ENCODE measurements at regions not wholly inside any gene's neighbourhood (a gene's known extent, or its start where the extent isn't known, plus 50 kb on each side); places are given as distances from the start of the nearest gene placed in this dataset.

DNA sequence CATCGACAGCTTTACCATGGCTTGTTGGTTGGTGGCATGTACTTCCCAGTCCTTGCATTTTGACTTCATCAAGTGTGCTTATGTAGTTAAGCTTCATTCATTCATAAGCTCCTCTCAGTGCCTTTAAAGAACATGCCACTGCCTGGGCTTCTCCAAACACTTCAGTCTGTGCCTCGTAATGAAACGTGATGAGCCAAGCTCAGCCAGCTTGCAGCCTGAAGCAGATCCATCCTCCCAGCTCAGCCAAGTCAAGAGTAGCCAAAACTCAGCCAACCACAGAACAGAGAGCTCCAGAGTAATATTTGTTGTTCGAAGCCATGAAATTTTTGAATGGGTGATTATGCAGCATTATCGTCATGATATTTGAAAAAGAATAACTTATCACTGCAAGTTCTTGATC, 989.7 kb downstream of the EFNB2 start:
- no peak overlapping the region for H3K4me2 ChIP-seq
- no peak overlapping the region for H3K9ac ChIP-seq
- H3K36me3 ChIP-seq (ENCODE audit: insufficient read depth) = no peaks in the 10 kb centered on the region
- H3K27ac ChIP-seq = no peak overlapping the region
- H3K27me3 ChIP-seq (ENCODE audit: insufficient read depth, low read depth) = no peaks in the 10 kb centered on the region
- no peaks in the 10 kb centered on the region for H3K79me2 ChIP-seq (ENCODE audit: insufficient read depth, low read depth)
- H3K4me1 ChIP-seq (ENCODE audit: low read depth, poor library complexity, severe bottlenecking) = no peaks in the 10 kb centered on the region
- TF ChIP-seq, protein P1, sequence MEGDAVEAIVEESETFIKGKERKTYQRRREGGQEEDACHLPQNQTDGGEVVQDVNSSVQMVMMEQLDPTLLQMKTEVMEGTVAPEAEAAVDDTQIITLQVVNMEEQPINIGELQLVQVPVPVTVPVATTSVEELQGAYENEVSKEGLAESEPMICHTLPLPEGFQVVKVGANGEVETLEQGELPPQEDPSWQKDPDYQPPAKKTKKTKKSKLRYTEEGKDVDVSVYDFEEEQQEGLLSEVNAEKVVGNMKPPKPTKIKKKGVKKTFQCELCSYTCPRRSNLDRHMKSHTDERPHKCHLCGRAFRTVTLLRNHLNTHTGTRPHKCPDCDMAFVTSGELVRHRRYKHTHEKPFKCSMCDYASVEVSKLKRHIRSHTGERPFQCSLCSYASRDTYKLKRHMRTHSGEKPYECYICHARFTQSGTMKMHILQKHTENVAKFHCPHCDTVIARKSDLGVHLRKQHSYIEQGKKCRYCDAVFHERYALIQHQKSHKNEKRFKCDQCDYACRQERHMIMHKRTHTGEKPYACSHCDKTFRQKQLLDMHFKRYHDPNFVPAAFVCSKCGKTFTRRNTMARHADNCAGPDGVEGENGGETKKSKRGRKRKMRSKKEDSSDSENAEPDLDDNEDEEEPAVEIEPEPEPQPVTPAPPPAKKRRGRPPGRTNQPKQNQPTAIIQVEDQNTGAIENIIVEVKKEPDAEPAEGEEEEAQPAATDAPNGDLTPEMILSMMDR (conservative IDR thresholded peaks at IDR 0.05; ENCODE audit: low read depth, low read length) = no peak
- H3K4me3 ChIP-seq (IDR thresholded peaks at IDR 0.05; ENCODE audit: insufficient read depth, low read depth, low read length) = no peak overlapping the region
- no peaks in the 10 kb centered on the region for H4K20me1 ChIP-seq (ENCODE audit: insufficient read depth)
- no peak overlapping the region for H2AFZ ChIP-seq (ENCODE audit: low read depth)

- TF ChIP-seq, protein P1 (conservative IDR thresholded peaks at IDR 0.05; ENCODE audit: low read depth, low read length) = no peak
- H3K27me3 ChIP-seq (ENCODE audit: insufficient read depth, low read depth) = no peaks in the 10 kb centered on the region
- no peak overlapping the region for H3K4me3 ChIP-seq (IDR thresholded peaks at IDR 0.05; ENCODE audit: insufficient read depth, low read depth, low read length)
- H3K27ac ChIP-seq = no peak overlapping the region
- no peak overlapping the region for H2AFZ ChIP-seq (ENCODE audit: low read depth)
- H3K36me3 ChIP-seq (ENCODE audit: insufficient read depth) = no peaks in the 10 kb centered on the region
- H4K20me1 ChIP-seq (ENCODE audit: insufficient read depth) = no peaks in the 10 kb centered on the region
- no peaks in the 10 kb centered on the region for H3K4me1 ChIP-seq (ENCODE audit: low read depth, poor library complexity, severe bottlenecking)
- H3K9ac ChIP-seq = no peak overlapping the region
- no peak overlapping the region for H3K4me2 ChIP-seq
- H3K79me2 ChIP-seq (ENCODE audit: insufficient read depth, low read depth) = no peaks in the 10 kb centered on the region
Observed at GRCh38 chr13:105543742-105544141, 991.7 kb downstream of the EFNB2 start.

DNA sequence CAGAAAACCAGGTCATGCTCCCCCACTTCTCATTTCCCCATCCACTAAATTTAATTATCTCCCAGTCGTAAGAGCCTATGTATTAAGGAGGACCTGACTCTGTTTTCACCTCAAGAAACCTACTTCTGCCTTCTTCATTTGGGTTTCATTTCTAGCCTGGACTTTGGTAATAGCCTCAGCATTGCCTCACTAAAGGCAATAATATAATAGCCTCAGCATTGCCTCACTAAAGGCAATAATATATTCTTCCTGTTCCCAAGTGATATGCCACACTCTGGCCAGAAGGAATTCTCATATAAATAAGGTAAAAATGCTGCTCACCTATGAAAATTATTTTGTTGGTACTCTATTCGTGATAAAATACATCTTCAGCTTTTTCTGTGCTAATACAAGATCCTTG, 993.9 kb downstream of the EFNB2 start:
- Histone ChIP-seq H3K4me2 (no peak overlapping the region), H3K36me3 (ENCODE audit: insufficient read depth) (no peaks in the 10 kb centered on the region), H4K20me1 (ENCODE audit: insufficient read depth) (no peaks in the 10 kb centered on the region), H3K27me3 (ENCODE audit: insufficient read depth, low read depth) (no peaks in the 10 kb centered on the region), H3K4me3 (IDR thresholded peaks at IDR 0.05; ENCODE audit: insufficient read depth, low read depth, low read length) (no peak overlapping the region), H3K9ac (no peak overlapping the region), H3K4me1 (ENCODE audit: low read depth, poor library complexity, severe bottlenecking) (no peaks in the 10 kb centered on the region), H3K79me2 (ENCODE audit: insufficient read depth, low read depth) (no peaks in the 10 kb centered on the region), H2AFZ (ENCODE audit: low read depth) (no peak overlapping the region), H3K27ac (no peak overlapping the region)
- TF ChIP-seq, protein P1 (conservative IDR thresholded peaks at IDR 0.05; ENCODE audit: low read depth, low read length) = no peak

GRCh38 chr13:105538346-105538745, 997.1 kb downstream of the EFNB2 start:
- H3K4me3 ChIP-seq (IDR thresholded peaks at IDR 0.05; ENCODE audit: insufficient read depth, low read depth, low read length) = no peak overlapping the region
- H3K27ac ChIP-seq = no peak overlapping the region
- H3K9ac ChIP-seq = no peak overlapping the region
- H3K4me1 ChIP-seq (ENCODE audit: low read depth, poor library complexity, severe bottlenecking) = no peaks in the 10 kb centered on the region
- H4K20me1 ChIP-seq (ENCODE audit: insufficient read depth) = no peaks in the 10 kb centered on the region
- no peaks in the 10 kb centered on the region for H3K27me3 ChIP-seq (ENCODE audit: insufficient read depth, low read depth)
- H3K79me2 ChIP-seq (ENCODE audit: insufficient read depth, low read depth) = no peaks in the 10 kb centered on the region
- no peaks in the 10 kb centered on the region for H3K36me3 ChIP-seq (ENCODE audit: insufficient read depth)
- TF ChIP-seq, protein P1 (conservative IDR thresholded peaks at IDR 0.05; ENCODE audit: low read depth, low read length) = no peak
- H3K4me2 ChIP-seq = no peak overlapping the region
- H2AFZ ChIP-seq (ENCODE audit: low read depth) = no peak overlapping the region

Measured in KMS-11 (cell line).